NCI-H2196 treated with DMSO at 0.1 percent for 48 hours (cell line): ENCODE measurements at regions not wholly inside any gene's neighbourhood (a gene's known extent, or its start where the extent isn't known, plus 50 kb on each side); places are given as distances from the start of the nearest gene placed in this dataset.
A peak's percentile ranks its signal among the peaks of the same experiment; 100 is the strongest.

Experiments used
- DNase-seq: peaks from one replicate; lab custom pipeline; 2025; ENCODE audit not compliant: unreplicated experiment; lab: John Stamatoyannopoulos, UW

GRCh38 chr1:5436808-5437207, 555.4 kb downstream of the NPHP4 start:
- DNase-seq = no peak

DNA sequence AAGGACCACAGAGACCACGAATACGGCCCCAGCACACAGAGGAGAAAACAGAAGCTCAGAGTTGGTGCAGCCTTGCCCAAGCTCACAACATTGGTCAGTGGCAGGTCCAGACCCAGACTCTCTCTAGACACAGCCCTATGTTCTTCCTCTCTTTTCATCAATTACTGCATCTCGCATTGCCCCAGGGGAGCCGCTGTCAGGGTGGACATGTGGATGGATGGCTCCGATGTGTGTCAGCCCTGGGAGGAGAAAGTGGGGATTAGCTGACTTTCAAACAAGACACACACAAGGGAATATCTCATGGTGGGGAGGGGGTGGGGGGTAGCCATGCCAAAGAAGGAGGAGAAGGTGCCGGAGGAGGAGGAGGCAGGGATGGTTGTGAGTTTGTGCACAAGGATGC, 556.8 kb downstream of the NPHP4 start:
- no peak for DNase-seq

DNA sequence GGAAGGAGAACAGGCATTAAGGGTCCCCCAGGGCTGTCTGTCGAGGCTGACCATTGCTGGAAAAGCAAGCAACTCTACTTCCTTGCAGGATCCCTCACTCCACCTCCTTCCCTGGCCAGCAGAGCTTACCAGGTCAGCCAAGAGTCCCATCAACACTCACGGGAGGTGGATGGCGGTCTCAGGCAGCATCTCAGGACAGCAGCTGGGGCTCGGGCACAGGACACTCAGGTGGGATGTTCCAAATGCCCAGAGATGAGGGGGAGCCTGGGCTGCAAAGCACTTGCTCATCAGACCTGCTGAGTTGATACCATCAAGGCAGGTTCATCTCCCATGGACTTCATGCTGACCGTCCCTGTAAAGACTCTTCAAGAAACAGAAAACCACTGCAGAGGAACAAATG, 559.8 kb downstream of the NPHP4 start:
- DNase-seq = no peak

GRCh38 chr1:5430911-5431697, 561.1 kb downstream of the NPHP4 start:
- DNase-seq = peak; percentile 67

- peak; percentile 9 for DNase-seq
These were observed 562.1 kb downstream of the NPHP4 start for GRCh38 chr1:5430136-5430535.

DNA sequence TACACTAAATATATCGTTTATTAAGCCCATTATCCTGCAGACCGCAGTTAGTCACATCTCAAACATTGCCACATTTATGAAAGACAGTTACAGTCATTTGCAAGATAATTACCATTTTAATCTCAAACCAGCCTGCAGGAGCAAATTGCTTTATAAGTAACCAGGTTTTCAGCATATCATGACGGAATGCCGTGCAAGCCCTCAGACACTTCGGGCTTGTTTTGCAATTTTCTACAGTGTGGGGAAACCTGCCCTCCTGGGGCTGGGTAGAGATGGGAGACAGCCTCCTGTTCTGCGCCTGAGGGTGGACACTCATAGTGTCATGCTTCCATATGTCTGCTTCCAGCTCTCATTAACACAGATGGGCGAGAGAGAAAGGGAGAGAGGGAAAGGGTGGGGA, 563.9 kb downstream of the NPHP4 start:
- no peak for DNase-seq

- DNase-seq = no peak
These were observed 565.1 kb downstream of the NPHP4 start for GRCh38 chr1:5427026-5427613.

- DNase-seq = no peak
These were observed 567.2 kb downstream of the NPHP4 start for GRCh38 chr1:5424802-5425703.

GRCh38 chr1:5423109-5423508, 569.1 kb downstream of the NPHP4 start:
- peak; percentile 86 for DNase-seq

GRCh38 chr1:5419501-5419900, 572.7 kb downstream of the NPHP4 start:
- DNase-seq = no peak

- DNase-seq = no peak
These were observed 575.7 kb downstream of the NPHP4 start for GRCh38 chr1:5416518-5416917.

DNA sequence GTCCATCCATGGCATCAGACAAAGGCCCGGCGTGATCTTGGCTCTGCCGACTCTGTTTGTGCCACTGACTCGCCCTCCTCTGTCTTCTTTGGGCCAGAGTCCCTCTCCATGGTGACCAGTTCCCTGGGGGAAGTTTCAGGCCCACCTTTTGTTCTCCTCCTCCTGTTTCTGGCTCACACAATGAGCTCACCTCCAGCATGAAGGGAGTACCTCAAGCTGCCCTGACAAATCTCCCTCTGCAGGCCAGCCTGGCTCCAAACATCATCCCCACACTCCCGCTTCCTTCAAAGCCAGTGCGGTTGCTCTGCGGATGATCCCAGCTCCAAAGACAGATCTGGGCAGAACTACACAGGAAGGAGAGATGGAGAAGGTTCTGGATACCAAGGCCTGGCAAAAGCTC, 576.6 kb downstream of the NPHP4 start:
- no peak for DNase-seq

DNA sequence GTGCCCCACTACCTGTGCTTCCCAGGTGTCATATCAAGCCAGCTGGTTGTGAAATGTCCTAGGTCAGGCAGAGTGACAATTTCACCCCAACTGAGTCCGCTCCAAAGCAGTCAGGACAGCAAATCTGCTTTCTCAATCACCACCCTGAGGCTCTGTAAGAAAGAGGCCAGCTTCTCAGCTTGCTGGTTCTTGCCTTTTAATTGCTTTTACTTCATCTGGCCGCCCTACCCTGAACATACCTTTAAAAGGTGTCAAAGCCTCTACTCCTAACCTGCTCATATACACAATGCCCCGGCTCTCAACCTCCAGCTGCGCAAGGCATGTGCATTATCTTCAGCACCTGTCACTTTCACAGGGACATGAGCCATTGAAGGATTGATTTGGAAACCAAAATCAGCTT, 581.6 kb downstream of the NPHP4 start:
- DNase-seq = no peak

GRCh38 chr1:5408401-5408800, 583.8 kb downstream of the NPHP4 start:
- DNase-seq = no peak

DNA sequence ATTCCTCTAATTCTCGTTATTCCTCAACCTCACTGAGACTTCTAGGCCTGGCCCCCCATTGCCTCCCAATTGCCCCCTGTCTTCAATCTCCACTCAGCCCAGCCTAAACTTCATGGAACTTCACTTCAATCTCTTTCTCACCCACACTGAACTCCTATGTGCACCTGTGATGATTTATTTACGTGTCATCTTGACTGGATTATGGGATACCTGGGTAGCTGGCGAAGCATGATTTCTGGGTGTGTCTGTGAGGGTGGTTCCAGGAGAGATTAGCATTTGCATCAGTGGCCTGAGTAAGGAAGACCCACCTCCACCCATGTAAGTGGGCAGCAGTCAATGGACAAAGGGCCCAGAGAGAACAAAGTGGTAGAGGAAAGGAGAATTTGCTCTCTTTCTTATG, 587.0 kb downstream of the NPHP4 start:
- DNase-seq = no peak

DNA sequence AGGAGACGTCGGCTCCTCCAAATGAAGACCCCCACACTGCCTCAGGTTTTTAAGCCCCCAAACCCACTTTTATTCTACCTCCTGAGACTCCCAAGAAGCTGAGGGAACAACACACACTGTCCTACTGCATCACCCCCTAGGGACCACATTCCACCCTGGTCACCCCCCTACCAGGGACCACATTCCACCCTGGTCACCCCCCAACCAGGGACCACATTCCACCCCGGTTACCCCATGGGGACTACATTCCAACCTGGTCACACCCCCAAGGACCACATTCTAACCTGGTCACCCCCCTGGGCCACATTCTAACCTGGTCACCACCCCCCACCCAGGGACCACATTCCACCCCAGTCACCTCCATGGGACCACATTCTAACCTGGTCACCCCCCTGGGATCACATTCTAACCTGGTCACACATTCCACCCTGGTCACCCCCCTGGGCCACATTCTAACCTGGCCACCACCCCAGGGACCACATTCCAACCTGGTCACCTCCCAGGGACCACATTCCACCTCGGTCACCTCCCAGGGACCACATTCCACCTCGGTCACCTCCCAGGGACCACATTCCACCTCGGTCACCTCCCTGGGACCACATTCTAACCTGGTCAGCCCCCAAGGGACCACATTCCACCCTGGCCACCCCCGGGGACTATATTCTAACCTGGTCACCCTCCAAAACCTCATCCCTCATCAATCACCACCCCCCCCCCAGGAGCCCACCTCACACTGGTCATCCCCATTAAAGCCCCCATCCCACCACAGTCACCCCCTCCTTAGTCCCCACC, 587.6 kb downstream of the NPHP4 start:
- no peak for DNase-seq

- DNase-seq = no peak
These were observed 588.3 kb downstream of the NPHP4 start for GRCh38 chr1:5403935-5404334.

GRCh38 chr1:5402618-5403017, 589.6 kb downstream of the NPHP4 start:
- no peak for DNase-seq

DNA sequence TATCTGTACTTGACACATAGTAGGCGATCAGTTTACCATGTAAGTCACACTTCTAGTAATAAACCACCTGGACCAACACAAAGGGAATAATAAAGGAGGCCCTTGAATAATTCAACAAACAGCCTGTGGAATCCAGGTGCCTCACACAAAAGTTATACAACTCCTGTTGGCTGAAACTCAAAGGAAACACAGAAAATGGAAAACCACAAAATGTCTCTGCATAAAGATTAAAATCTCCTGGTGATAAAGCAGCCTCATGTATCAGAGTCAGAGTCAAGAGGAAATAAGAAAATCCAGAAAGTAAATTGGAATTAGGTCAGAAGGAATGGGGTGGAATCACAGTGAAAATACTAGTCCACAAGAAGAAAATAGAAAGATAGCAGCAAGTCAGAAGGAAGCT, 592.5 kb downstream of the NPHP4 start:
- DNase-seq = no peak

GRCh38 chr1:5396593-5396992, 595.6 kb downstream of the NPHP4 start:
- no peak for DNase-seq

DNA sequence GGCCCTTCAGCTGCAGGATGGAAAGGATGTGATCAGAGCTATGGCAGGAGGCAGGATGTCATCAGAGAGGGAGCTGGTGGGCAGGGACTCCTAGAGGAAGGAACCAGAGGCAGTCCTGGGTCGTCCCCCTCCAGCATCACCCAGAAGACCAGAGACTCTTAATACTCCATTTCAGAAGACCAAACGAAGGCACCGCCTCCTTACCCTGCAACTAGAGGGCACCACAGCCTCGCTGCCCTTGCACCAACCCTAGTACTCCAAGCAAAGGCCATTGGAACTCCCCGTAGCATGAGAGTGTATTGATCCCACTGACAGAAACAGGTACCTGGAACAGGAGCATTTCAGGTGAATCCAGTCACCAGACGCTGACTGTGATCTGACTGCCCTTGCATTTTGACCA, 598.1 kb downstream of the NPHP4 start:
- no peak for DNase-seq
